ENCODE measurements at regions not wholly inside any gene's neighbourhood (a gene's known extent, or its start where the extent isn't known, plus 50 kb on each side); places are given as distances from the start of the nearest gene placed in this dataset.

- DNase-seq (ENCODE audit: low read depth, low spot score) (no peak), FAIRE-seq (no peak)
- ChIA-PET CTCF (no interaction called here), POLR2A (no interaction called here)
- Histone ChIP-seq H3K79me2 (ENCODE audit: control insufficient read depth, insufficient read depth, low read length) (no peaks in the 10 kb centered on the region), H3K36me3 (ENCODE audit: control insufficient read depth in 2 of 2, extremely low read depth in 1 of 2, insufficient read depth in 2 of 2, low read length in 2 of 2) (no peaks in the 10 kb centered on the region), H2AFZ (ENCODE audit: low read depth, low read length) (no peak overlapping the region), H3K27ac (ENCODE audit: insufficient read depth, low read depth, low read length) (no peak overlapping the region), H3K4me2 (ENCODE audit: insufficient read depth, low read length) (no peak overlapping the region), H3K9me1 (replicated peaks; ENCODE audit: control insufficient read depth, extremely low read depth, insufficient read depth, low read length) (no peaks in the 10 kb centered on the region), H3K27me3 (ENCODE audit: control insufficient read depth in 2 of 2, insufficient read depth in 2 of 2, low read length in 2 of 2) (no peaks in the 10 kb centered on the region), H3K9me3 (replicated peaks; ENCODE audit: control insufficient read depth, insufficient read depth, low read length) (peaks cover 2% of the 10 kb centered on the region), H3K4me3 (replicated peaks in 1 of 3; ENCODE audit: insufficient read depth in 1 of 3, low read depth in 1 of 3, low read length in 3 of 3) (no peak overlapping the region), H4K20me1 (replicated peaks; ENCODE audit: control insufficient read depth, extremely low read depth, insufficient read depth, low read length) (no peaks in the 10 kb centered on the region), H3K9ac (replicated peaks; ENCODE audit: extremely low read depth, insufficient read depth, low read length) (no peak overlapping the region), H3K4me1 (ENCODE audit: control insufficient read depth, extremely low read depth, insufficient read depth, low read length) (no peaks in the 10 kb centered on the region)
- BruUV-seq (replicated peaks) = no TSS peak
- dilution Hi-C loops (cut with MboI; ENCODE audit: extremely low pct_ligation_motif_present, low sequenced_read_pairs) (no loop called here), intact Hi-C loops (cut with micrococcal nuclease) (no loop called here)
- TF ChIP-seq POLR2AphosphoS5 (IDR thresholded peaks at IDR 0.05; ENCODE audit: insufficient read depth, low read depth, low read length) (no peak), JUN (IDR thresholded peaks at IDR 0.05; ENCODE audit: borderline replicate concordance, insufficient read depth, insufficient read length, low read depth) (no peak), MYC (IDR thresholded peaks at IDR 0.05; ENCODE audit: low read depth, low read length) (no peak), POLR2A (IDR thresholded peaks at IDR 0.05; ENCODE audit: low read depth, low read length) (no peak), GATA2 (IDR thresholded peaks at IDR 0.05; ENCODE audit: insufficient read depth, insufficient read length, low read depth, low read length) (no peak), EZH2 (IDR thresholded peaks at IDR 0.05; ENCODE audit: borderline replicate concordance, low read depth, low read length, severe bottlenecking) (no peak), FOS (IDR thresholded peaks at IDR 0.05; ENCODE audit: borderline replicate concordance, insufficient read depth, low read length) (no peak)
- TF ChIP-seq, protein P1, sequence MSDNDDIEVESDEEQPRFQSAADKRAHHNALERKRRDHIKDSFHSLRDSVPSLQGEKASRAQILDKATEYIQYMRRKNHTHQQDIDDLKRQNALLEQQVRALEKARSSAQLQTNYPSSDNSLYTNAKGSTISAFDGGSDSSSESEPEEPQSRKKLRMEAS (IDR thresholded peaks at IDR 0.05; ENCODE audit: insufficient read depth, insufficient read length) = no peak
- TF ChIP-seq, protein P2, sequence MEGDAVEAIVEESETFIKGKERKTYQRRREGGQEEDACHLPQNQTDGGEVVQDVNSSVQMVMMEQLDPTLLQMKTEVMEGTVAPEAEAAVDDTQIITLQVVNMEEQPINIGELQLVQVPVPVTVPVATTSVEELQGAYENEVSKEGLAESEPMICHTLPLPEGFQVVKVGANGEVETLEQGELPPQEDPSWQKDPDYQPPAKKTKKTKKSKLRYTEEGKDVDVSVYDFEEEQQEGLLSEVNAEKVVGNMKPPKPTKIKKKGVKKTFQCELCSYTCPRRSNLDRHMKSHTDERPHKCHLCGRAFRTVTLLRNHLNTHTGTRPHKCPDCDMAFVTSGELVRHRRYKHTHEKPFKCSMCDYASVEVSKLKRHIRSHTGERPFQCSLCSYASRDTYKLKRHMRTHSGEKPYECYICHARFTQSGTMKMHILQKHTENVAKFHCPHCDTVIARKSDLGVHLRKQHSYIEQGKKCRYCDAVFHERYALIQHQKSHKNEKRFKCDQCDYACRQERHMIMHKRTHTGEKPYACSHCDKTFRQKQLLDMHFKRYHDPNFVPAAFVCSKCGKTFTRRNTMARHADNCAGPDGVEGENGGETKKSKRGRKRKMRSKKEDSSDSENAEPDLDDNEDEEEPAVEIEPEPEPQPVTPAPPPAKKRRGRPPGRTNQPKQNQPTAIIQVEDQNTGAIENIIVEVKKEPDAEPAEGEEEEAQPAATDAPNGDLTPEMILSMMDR (IDR thresholded peaks at IDR 0.05; ENCODE audit: extremely low read depth in 1 of 2, insufficient read depth in 1 of 2, low read depth in 1 of 2, low read length in 2 of 2) = no peak
Measured at GRCh38 chr9:80648336-80648735, 1041.0 kb downstream of the TLE1 start.
